HepG2 (cell line): ENCODE measurements at regions not wholly inside any gene's neighbourhood (a gene's known extent, or its start where the extent isn't known, plus 50 kb on each side); places are given as distances from the start of the nearest gene placed in this dataset.

Source experiments
- ATAC-seq: fragments of 200-7000 bp; cut with Tn5 transposase; 3 replicates; pipeline ENCODE4 v1.9.1; 2020; ENCODE audit warnings: mild to moderate bottlenecking, moderate library complexity
- BruUV-seq: library from RNA; stranded (reverse); fragments of 400-500 nt; replicated peaks from 2 replicates; lab custom pipeline; 2021; lab: Mats Ljungman, UMichigan
- CTCF ChIA-PET: fragments of 300-600 bp; formaldehyde crosslinking; extraction: SDS; loops from one replicate; lab custom pipeline; 2021; ENCODE audit warnings: low total read pairs, inconsistent platforms, low intra/inter-chr PET ratio; lab: Yijun Ruan, JAX
- POLR2A ChIA-PET: fragments of 350-600 bp; sonication (Branson Sonifier 250); formaldehyde crosslinking; loops from one replicate; lab custom pipeline; 2020; ENCODE audit warnings: antibody characterized with exemption, inconsistent platforms; lab: Yijun Ruan, JAX
- DNase-seq: peaks from one replicate; pipeline ENCODE4 v3.0.0-alpha.2; 2015; ENCODE audit warnings: low spot score
- FAIRE-seq: peaks from 3 replicates; lab custom pipeline; 2011; peaks lifted over from hg19 to GRCh38; lab: Jason Lieb, UNC
- H2AFZ ChIP-seq: one replicate; pipeline ENCODE4 v1.6.1; 2011; ENCODE audit warnings: low read length, inconsistent platforms
- H3K27ac ChIP-seq: fragments of 300-600 bp; 3 replicates; pipeline ENCODE4 v1.8.0; 2011; ENCODE audit warnings: mixed run types, mild to moderate bottlenecking, mixed read lengths, low read length, inconsistent platforms; ENCODE audit not compliant: insufficient read depth; ENCODE audit errors: extremely low read length
- H3K27me3 ChIP-seq, 2 experiments: fragments of 200-600 bp in 1 of 2; 2 replicates in 1 of 2; 3 replicates in 1 of 2; pipeline versions ENCODE4 v1.6.0 to v1.8.0; 2011; ENCODE audit warnings: low read length in 2 of 2, mild to moderate bottlenecking in 2 of 2, moderate library complexity in 2 of 2, inconsistent platforms in 1 of 2; ENCODE audit not compliant: insufficient read depth in 2 of 2, control insufficient read depth in 1 of 2
- H3K36me3 ChIP-seq, 2 experiments: fragments of 200-600 bp in 1 of 2; replicated peaks in 1 of 2; 2 replicates in 1 of 2; 3 replicates in 1 of 2; pipeline versions ENCODE4 v1.5.1 to v1.8.0; 2011; ENCODE audit warnings: low read length in 2 of 2, inconsistent platforms in 1 of 2; ENCODE audit not compliant: insufficient read depth in 2 of 2, control insufficient read depth in 1 of 2
- H3K4me1 ChIP-seq: 2 replicates; pipeline ENCODE4 v1.5.1; 2012; ENCODE audit warnings: low read length, inconsistent platforms; ENCODE audit not compliant: insufficient read depth
- H3K4me2 ChIP-seq: 2 replicates; pipeline ENCODE4 v1.6.0; 2011; ENCODE audit warnings: low read depth, low read length, inconsistent platforms
- H3K4me3 ChIP-seq, 3 experiments: fragments of 200-600 bp in 1 of 3; sonication (generic), shearing (Covaris generic) in 1 of 3; replicated peaks in 1 of 3; 2 replicates each; pipeline ENCODE4 v1.5.1; 2011 to 2016; ENCODE audit warnings: low read length in 3 of 3, inconsistent platforms in 2 of 3, low read depth in 2 of 3, mild to moderate bottlenecking in 2 of 3, control low read depth in 1 of 3, mixed read lengths in 1 of 3; ENCODE audit not compliant: insufficient read depth in 1 of 3
- H3K79me2 ChIP-seq: one replicate; pipeline ENCODE4 v1.6.1; 2011; ENCODE audit warnings: low read length, inconsistent platforms; ENCODE audit not compliant: insufficient read depth
- H3K9ac ChIP-seq: 2 replicates; pipeline ENCODE4 v1.6.0; 2011; ENCODE audit warnings: mild to moderate bottlenecking, low read depth, low read length, inconsistent platforms; ENCODE audit not compliant: insufficient read depth
- H3K9me3 ChIP-seq: 2 replicates; pipeline ENCODE4 v1.5.1; 2012; ENCODE audit warnings: mild to moderate bottlenecking, low read length
- H4K20me1 ChIP-seq: 2 replicates; pipeline ENCODE4 v1.6.0; 2011; ENCODE audit warnings: inconsistent platforms, mild to moderate bottlenecking, low read length, moderate library complexity; ENCODE audit not compliant: insufficient read depth
- CEBPB ChIP-seq: IDR thresholded peaks from 2 replicates; pipeline ENCODE4 v1.6.1; 2011; ENCODE audit warnings: low read depth, low read length, improper control_type of control experiment, borderline replicate concordance
- E2F5 ChIP-seq: sonication (generic); formaldehyde crosslinking; conservative IDR thresholded peaks from 2 replicates; pipeline ENCODE4 v1.4.0; 2020; ENCODE audit warnings: missing genetic modification reagents
- NBN ChIP-seq: fragments of 450-650 bp; conservative IDR thresholded peaks from 2 replicates; pipeline ENCODE4 v1.6.1; 2017
- PPARG ChIP-seq: conservative IDR thresholded peaks from 2 replicates; pipeline ENCODE4 v1.6.1; 2016; ENCODE audit warnings: missing biosample characterization, missing genetic modification reagents
- RAD51 ChIP-seq: fragments of 450-650 bp; IDR thresholded peaks from 2 replicates; pipeline ENCODE4 v1.6.1; 2016; ENCODE audit warnings: borderline replicate concordance
- SMYD3 ChIP-seq: sonication (generic); formaldehyde crosslinking; IDR thresholded peaks from 2 replicates; pipeline ENCODE4 v1.8.1; 2023; ENCODE audit warnings: mild to moderate bottlenecking, missing genetic modification reagents
- TFAP4 ChIP-seq: sonication (generic); IDR thresholded peaks from 2 replicates; pipeline ENCODE4 v1.6.1; 2016; ENCODE audit warnings: low read depth, borderline replicate concordance
- ZNF12 ChIP-seq: sonication (generic); formaldehyde crosslinking; IDR thresholded peaks from 2 replicates; pipeline ENCODE4 v1.5.0; 2020; ENCODE audit warnings: missing genetic modification reagents
- ZNF234 ChIP-seq: sonication (generic); formaldehyde crosslinking; conservative IDR thresholded peaks from 2 replicates; pipeline ENCODE4 v1.5.1; 2020; ENCODE audit warnings: mild to moderate bottlenecking, missing genetic modification reagents
- ZNF550 ChIP-seq: sonication (generic); formaldehyde crosslinking; IDR thresholded peaks from 2 replicates; pipeline ENCODE4 v1.4.0; 2020; ENCODE audit warnings: mild to moderate bottlenecking, missing genetic modification reagents, borderline replicate concordance
- ZNF660 ChIP-seq: sonication (generic); formaldehyde crosslinking; IDR thresholded peaks from 2 replicates; pipeline ENCODE4 v1.5.1; 2020; ENCODE audit warnings: mild to moderate bottlenecking, low read depth, missing genetic modification reagents, borderline replicate concordance
- ZSCAN31 ChIP-seq: sonication (generic); formaldehyde crosslinking; IDR thresholded peaks from 2 replicates; pipeline ENCODE4 v1.5.0; 2020; ENCODE audit warnings: low read depth, mild to moderate bottlenecking, missing genetic modification reagents
- ZSCAN5A ChIP-seq: sonication (generic); formaldehyde crosslinking; IDR thresholded peaks from 2 replicates; pipeline ENCODE4 v1.8.0; 2022; ENCODE audit warnings: mild to moderate bottlenecking, missing genetic modification reagents, borderline replicate concordance
- WGBS: methylation state at CpG from one replicate; pipeline ENCODE4 v1.1.6; 2017; ENCODE audit warnings: low lambda C conversion rate; 5-methylcytosine and 5-hydroxymethylcytosine counted together
- in situ Hi-C: cut with HindIII; loops from 2 replicates; pipeline ENCODE4 v1.10.0; 2017; ENCODE audit warnings: low pct_unique_long_range_greater_than_20kb; ENCODE audit not compliant: extremely low pct_ligation_motif_present
- intact Hi-C: fragments of 100-400 bp; cut with micrococcal nuclease; formaldehyde crosslinking; loops from one replicate; pipeline ENCODE4 v1.10.0; 2022; ENCODE audit not compliant: unreplicated experiment
- TF ChIP-seq, protein P1 (sequence below), 2 experiments: fragments of 450-650 bp in 1 of 2; sonication (generic) in 1 of 2; formaldehyde crosslinking; IDR thresholded peaks; 2 replicates each; pipeline versions ENCODE4 v1.5.0 to v1.8.0; 2020 to 2022; ENCODE audit warnings: mild to moderate bottlenecking in 1 of 2, missing genetic modification reagents in 1 of 2
- TF ChIP-seq, protein P2 (sequence below): sonication (generic); formaldehyde crosslinking; IDR thresholded peaks from 2 replicates; pipeline ENCODE4 v1.4.0; 2020; ENCODE audit warnings: missing genetic modification reagents, borderline replicate concordance

DNA sequence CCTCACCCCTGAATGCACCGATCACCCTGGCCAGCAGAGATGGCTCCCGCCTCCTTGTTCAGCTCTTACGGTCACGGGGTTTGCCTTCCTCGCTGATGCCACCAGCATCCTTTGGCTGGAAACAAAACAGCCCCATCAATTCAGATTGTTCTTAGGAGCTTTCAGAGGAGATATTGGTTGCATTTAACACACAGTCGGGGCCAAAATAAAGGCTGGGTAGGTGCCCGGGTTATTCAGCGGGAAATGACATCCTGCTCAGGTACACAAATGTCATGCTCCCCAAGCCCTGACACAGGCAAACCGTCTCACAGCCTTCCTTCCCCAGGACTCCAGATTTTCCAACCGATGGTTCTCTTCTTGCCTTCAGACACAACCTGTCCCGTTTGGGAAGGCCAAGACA is 62.4 kb upstream of the MEF2A start (continued):
- TF ChIP-seq, protein P1, sequence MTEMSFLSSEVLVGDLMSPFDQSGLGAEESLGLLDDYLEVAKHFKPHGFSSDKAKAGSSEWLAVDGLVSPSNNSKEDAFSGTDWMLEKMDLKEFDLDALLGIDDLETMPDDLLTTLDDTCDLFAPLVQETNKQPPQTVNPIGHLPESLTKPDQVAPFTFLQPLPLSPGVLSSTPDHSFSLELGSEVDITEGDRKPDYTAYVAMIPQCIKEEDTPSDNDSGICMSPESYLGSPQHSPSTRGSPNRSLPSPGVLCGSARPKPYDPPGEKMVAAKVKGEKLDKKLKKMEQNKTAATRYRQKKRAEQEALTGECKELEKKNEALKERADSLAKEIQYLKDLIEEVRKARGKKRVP (CRISPR knock-in tag; IDR thresholded peaks at IDR 0.05) = no peak

- ATAC-seq (no peak), DNase-seq (no peak), FAIRE-seq (no peak)
- no peak overlapping the region for H3K4me2 ChIP-seq
- no peaks in the 10 kb centered on the region for H3K79me2 ChIP-seq
- H3K27me3 ChIP-seq = peaks cover 2 to 13% of the 10 kb centered on the region in 2 experiments; a peak in 2 of 5 replicates
- H3K9ac ChIP-seq = no peak overlapping the region
- H2AFZ ChIP-seq = no peak overlapping the region
- in situ Hi-C loops (no loop called here), intact Hi-C loops (loop anchor here (1.0 to 10.0 kb wide), 2 partner anchors 99 to 218 kb away; no protein-coding TSS in a partner anchor)
- ChIA-PET CTCF (no interaction called here), POLR2A (interaction anchor here (0.5 kb wide), 1 partner anchor 148 kb away, joined by 3 read pairs; no protein-coding TSS in a partner anchor)
- H4K20me1 ChIP-seq = no peaks in the 10 kb centered on the region
- H3K36me3 ChIP-seq = no peaks in the 10 kb centered on the region
- H3K4me1 ChIP-seq = peaks cover 63% of the 10 kb centered on the region
- WGBS = 78% methylated on average over 3 of the region's 9 CpGs
- H3K9me3 ChIP-seq = no peaks in the 10 kb centered on the region
- BruUV-seq = no TSS peak
- no peak overlapping the region for H3K4me3 ChIP-seq
- H3K27ac ChIP-seq = no peak overlapping the region
- TF ChIP-seq, protein P2, sequence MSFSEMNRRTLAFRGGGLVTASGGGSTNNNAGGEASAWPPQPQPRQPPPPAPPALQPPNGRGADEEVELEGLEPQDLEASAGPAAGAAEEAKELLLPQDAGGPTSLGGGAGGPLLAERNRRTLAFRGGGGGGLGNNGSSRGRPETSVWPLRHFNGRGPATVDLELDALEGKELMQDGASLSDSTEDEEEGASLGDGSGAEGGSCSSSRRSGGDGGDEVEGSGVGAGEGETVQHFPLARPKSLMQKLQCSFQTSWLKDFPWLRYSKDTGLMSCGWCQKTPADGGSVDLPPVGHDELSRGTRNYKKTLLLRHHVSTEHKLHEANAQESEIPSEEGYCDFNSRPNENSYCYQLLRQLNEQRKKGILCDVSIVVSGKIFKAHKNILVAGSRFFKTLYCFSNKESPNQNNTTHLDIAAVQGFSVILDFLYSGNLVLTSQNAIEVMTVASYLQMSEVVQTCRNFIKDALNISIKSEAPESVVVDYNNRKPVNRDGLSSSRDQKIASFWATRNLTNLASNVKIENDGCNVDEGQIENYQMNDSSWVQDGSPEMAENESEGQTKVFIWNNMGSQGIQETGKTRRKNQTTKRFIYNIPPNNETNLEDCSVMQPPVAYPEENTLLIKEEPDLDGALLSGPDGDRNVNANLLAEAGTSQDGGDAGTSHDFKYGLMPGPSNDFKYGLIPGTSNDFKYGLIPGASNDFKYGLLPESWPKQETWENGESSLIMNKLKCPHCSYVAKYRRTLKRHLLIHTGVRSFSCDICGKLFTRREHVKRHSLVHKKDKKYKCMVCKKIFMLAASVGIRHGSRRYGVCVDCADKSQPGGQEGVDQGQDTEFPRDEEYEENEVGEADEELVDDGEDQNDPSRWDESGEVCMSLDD = no peak
- TF ChIP-seq ZSCAN5A = no peak
- no peak for TF ChIP-seq ZNF550
- no peak for TF ChIP-seq ZNF660 (CRISPR knock-in tag)
- no peak for TF ChIP-seq SMYD3 (CRISPR knock-in tag)
- TF ChIP-seq ZSCAN31 (CRISPR knock-in tag) = no peak
- no peak for TF ChIP-seq E2F5 (CRISPR knock-in tag)
- TF ChIP-seq TFAP4 = no peak
- no peak for TF ChIP-seq ZNF234 (CRISPR knock-in tag)
- TF ChIP-seq PPARG (CRISPR knock-in tag) = no peak
- no peak for TF ChIP-seq RAD51
- no peak for TF ChIP-seq NBN
- peak; percentile 36; the same call in 1 of the 2 replicates for TF ChIP-seq CEBPB
- TF ChIP-seq ZNF12 = no peak
Measured at GRCh38 chr15:99504071-99504822, 61.5 kb upstream of the MEF2A start.
